Endodermal cell (in vitro differentiated cells): ENCODE measurements at regions not wholly inside any gene's neighbourhood (a gene's known extent, or its start where the extent isn't known, plus 50 kb on each side); places are given as distances from the start of the nearest gene placed in this dataset.
"Not testable (repeated sequence)": the region's sequence is repeated elsewhere in the genome, so short reads cannot be mapped to it uniquely, and the experiment has no call there.

Source experiments
- DNase-seq: peaks from one replicate; pipeline ENCODE4 v3.0.0-alpha.2; 2017
- H3K27ac ChIP-seq: 2 replicates; pipeline ENCODE4 v1.5.1; 2013; ENCODE audit warnings: mild to moderate bottlenecking, low read depth, low read length, moderate library complexity
- H3K27me3 ChIP-seq: 2 replicates; pipeline ENCODE4 v1.6.1; 2013; ENCODE audit warnings: mild to moderate bottlenecking, low read length, moderate library complexity; ENCODE audit not compliant: insufficient read depth, control insufficient read depth, poor library complexity, severe bottlenecking
- H3K36me3 ChIP-seq: 2 replicates; pipeline ENCODE4 v1.7.0; 2013; ENCODE audit warnings: mild to moderate bottlenecking, low read length, moderate library complexity; ENCODE audit not compliant: control insufficient read depth, insufficient read depth
- H3K4me1 ChIP-seq: one replicate; pipeline ENCODE4 v1.7.0; 2013; ENCODE audit warnings: low read length; ENCODE audit not compliant: control insufficient read depth, insufficient read depth
- H3K4me3 ChIP-seq: 2 replicates; pipeline ENCODE4 v1.5.1; 2013; ENCODE audit warnings: mild to moderate bottlenecking, low read length, moderate library complexity
- H3K9ac ChIP-seq: 2 replicates; pipeline ENCODE4 v1.6.1; 2013; ENCODE audit warnings: mild to moderate bottlenecking, low read length, moderate library complexity; ENCODE audit not compliant: poor library complexity, severe bottlenecking; ENCODE audit errors: extremely low read depth
- H3K9me3 ChIP-seq: 2 replicates; pipeline ENCODE4 v1.6.1; 2013; ENCODE audit warnings: mild to moderate bottlenecking, low read length, moderate library complexity; ENCODE audit not compliant: control insufficient read depth
- H3K27ac Mint-ChIP-seq: 2 replicates; pipeline ENCODE4 v1.8.0; 2020; ENCODE audit warnings: mixed read lengths
- H3K27me3 Mint-ChIP-seq: 2 replicates; pipeline ENCODE4 v1.8.0; 2021; ENCODE audit warnings: mild to moderate bottlenecking, mixed read lengths; ENCODE audit not compliant: insufficient read depth
- H3K36me3 Mint-ChIP-seq: 2 replicates; pipeline ENCODE4 v1.8.0; 2020; ENCODE audit warnings: low read depth, mixed read lengths
- H3K4me1 Mint-ChIP-seq: 2 replicates; pipeline ENCODE4 v1.8.0; 2020; ENCODE audit warnings: mixed read lengths
- H3K4me3 Mint-ChIP-seq: 2 replicates; pipeline ENCODE4 v1.8.0; 2020; ENCODE audit warnings: mild to moderate bottlenecking, moderate library complexity, mixed read lengths
- H3K9me3 Mint-ChIP-seq: 2 replicates; pipeline ENCODE4 v1.8.0; 2020; ENCODE audit warnings: mild to moderate bottlenecking, mixed read lengths
- WGBS, 2 experiments: methylation state at CpG; one replicate each; pipeline versions ENCODE4 v1.1.5 to v1.1.7; 2013; ENCODE audit warnings: missing lambda C conversion rate in 2 of 2, mixed read lengths in 1 of 2; ENCODE audit not compliant: insufficient coverage in 1 of 2, insufficient read length in 1 of 2; 5-methylcytosine and 5-hydroxymethylcytosine counted together
- TF ChIP-seq, protein P1 (sequence below): fragments of 200-600 bp; sonication (generic); conservative IDR thresholded peaks from 2 replicates; pipeline ENCODE4 v1.5.0; 2021; ENCODE audit warnings: antibody characterized with exemption, mild to moderate bottlenecking

DNA sequence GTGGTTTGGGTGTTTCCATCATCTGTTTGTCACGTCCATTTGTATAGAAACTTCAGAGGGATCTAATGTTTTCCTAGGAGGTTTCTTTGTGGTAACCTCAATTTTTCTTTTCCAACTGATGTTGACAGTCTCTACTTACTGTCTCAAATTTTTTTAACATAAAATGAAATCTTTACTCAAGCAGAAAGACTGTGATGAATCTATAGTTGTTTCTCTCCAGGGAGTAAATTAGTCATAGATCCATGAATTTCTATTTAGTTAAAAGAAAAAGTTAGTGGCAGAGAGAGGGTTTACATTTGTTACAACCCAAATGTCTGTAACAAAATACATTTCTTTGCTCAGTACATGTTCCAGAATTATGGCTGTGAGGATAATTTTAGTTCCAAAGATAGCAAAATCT lies 161.6 kb downstream of the DISP1 start:
- no peaks in the 10 kb centered on the region for H3K4me1 ChIP-seq
- 67 to 86% methylated on average over 1 of the region's 1 CpG for WGBS, 2 experiments
- DNase-seq = no peak
- no peak overlapping the region for H3K27ac Mint-ChIP-seq
- H3K4me1 Mint-ChIP-seq = peaks cover 6% of the 10 kb centered on the region
- H3K27ac ChIP-seq = no peak overlapping the region
- no peak overlapping the region for H3K4me3 Mint-ChIP-seq
- peaks cover 2% of the 10 kb centered on the region for H3K36me3 Mint-ChIP-seq
- TF ChIP-seq, protein P1, sequence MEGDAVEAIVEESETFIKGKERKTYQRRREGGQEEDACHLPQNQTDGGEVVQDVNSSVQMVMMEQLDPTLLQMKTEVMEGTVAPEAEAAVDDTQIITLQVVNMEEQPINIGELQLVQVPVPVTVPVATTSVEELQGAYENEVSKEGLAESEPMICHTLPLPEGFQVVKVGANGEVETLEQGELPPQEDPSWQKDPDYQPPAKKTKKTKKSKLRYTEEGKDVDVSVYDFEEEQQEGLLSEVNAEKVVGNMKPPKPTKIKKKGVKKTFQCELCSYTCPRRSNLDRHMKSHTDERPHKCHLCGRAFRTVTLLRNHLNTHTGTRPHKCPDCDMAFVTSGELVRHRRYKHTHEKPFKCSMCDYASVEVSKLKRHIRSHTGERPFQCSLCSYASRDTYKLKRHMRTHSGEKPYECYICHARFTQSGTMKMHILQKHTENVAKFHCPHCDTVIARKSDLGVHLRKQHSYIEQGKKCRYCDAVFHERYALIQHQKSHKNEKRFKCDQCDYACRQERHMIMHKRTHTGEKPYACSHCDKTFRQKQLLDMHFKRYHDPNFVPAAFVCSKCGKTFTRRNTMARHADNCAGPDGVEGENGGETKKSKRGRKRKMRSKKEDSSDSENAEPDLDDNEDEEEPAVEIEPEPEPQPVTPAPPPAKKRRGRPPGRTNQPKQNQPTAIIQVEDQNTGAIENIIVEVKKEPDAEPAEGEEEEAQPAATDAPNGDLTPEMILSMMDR = no peak
- H3K27me3 ChIP-seq = no peaks in the 10 kb centered on the region
- no peaks in the 10 kb centered on the region for H3K9me3 ChIP-seq
- no peak overlapping the region for H3K9ac ChIP-seq
- H3K9me3 Mint-ChIP-seq = peaks cover 4% of the 10 kb centered on the region
- H3K4me3 ChIP-seq = no peak overlapping the region
- no peaks in the 10 kb centered on the region for H3K36me3 ChIP-seq
- H3K27me3 Mint-ChIP-seq = no peaks in the 10 kb centered on the region

DNA sequence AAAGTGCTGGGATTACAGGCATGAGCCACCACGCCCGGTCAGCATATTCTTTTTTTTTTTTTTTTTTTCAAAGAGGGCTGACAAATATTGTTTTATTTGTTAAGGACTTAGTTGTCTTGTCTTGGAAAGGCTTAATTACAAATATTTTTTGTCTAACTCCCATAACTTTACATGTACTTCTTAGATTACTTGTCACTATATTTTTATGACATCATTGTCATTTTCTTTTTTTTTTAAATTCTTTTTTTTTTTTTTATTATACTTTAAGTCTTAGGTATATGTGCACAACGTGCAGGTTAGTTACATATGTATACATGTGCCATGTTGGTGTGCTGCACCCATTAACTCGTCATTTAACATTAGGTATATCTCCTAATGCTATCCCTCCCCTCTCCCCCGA lies 162.5 kb downstream of the DISP1 start:
- H3K4me1 ChIP-seq, H3K9me3 ChIP-seq, H3K36me3 Mint-ChIP-seq, H3K4me1 Mint-ChIP-seq, H3K27me3 ChIP-seq, H3K27ac ChIP-seq, DNase-seq, H3K9ac ChIP-seq, H3K27ac Mint-ChIP-seq, H3K27me3 Mint-ChIP-seq, H3K4me3 Mint-ChIP-seq, H3K4me3 ChIP-seq, H3K36me3 ChIP-seq, H3K9me3 Mint-ChIP-seq: not testable (repeated sequence)
- WGBS, 2 experiments = 96% methylated on average over 2 of the region's 5 CpGs; no CpG with 5 or more reads in 1 of the 2 experiments

DNA sequence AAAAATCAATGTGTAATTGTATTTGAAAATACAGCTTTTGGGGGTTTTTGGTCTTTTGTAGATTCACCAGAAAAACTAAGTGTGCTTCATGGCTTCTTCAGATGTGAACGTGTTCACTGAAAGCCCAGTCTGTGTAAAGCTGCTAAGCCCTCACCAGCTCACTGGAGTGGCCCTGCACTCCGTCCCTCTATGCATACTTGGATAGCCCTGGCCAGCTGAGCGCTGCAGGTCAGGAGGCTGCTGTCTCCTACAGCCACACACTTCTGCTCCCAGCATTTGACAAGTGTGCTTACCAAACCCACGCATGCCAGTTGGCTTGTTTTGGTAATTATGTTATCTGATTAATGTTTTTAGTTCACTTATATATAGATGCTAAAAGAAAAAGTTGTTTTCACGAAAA lies 163.5 kb downstream of the TLR5 start:
- Mint-ChIP-seq H3K4me1 (peaks cover 5% of the 10 kb centered on the region), H3K4me3 (no peak overlapping the region), H3K9me3 (peaks cover 4% of the 10 kb centered on the region), H3K36me3 (peaks cover 2% of the 10 kb centered on the region), H3K27me3 (no peaks in the 10 kb centered on the region), H3K27ac (no peak overlapping the region)
- 83 to 84% methylated on average over 3 to 5 of the region's 5 CpGs for WGBS, 2 experiments
- Histone ChIP-seq H3K4me3 (no peak overlapping the region), H3K27me3 (no peaks in the 10 kb centered on the region), H3K9me3 (no peaks in the 10 kb centered on the region), H3K9ac (no peak overlapping the region), H3K36me3 (no peaks in the 10 kb centered on the region), H3K4me1 (no peaks in the 10 kb centered on the region), H3K27ac (no peak overlapping the region)
- no peak for DNase-seq
- TF ChIP-seq, protein P1 = no peak

DNA sequence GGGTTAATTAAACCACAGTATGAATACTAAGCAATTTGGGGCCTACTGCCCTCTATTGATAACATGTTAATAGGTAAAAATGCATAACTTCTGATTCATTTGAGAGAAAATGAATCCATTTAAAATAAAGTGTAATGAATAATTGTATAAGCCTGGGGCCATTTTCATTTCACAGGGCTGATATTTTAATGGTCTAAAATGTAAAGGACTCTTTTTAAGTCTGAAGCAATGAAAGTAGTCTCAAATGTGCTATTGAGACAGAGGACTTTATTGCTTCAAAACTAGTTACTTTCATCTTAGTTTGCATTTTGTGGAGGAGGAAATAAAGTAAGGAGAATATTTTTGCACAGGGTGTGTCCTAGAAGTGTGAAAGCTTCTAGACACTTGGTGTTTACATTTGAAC lies 155.4 kb downstream of the TLR5 start:
- no peaks in the 10 kb centered on the region for H3K36me3 ChIP-seq
- no peak overlapping the region for H3K27ac Mint-ChIP-seq

More for the DNA sequence above, 155.4 kb downstream of the TLR5 start:
- Mint-ChIP-seq H3K36me3 (no peaks in the 10 kb centered on the region), H3K4me3 (no peak overlapping the region), H3K4me1 (peaks cover 1% of the 10 kb centered on the region), H3K9me3 (no peaks in the 10 kb centered on the region), H3K27me3 (no peaks in the 10 kb centered on the region)
- no peak for DNase-seq
- no peak overlapping the region for H3K4me3 ChIP-seq
- no peak overlapping the region for H3K9ac ChIP-seq
- TF ChIP-seq, protein P1 = no peak
- H3K4me1 ChIP-seq = no peaks in the 10 kb centered on the region
- H3K9me3 ChIP-seq = no peaks in the 10 kb centered on the region
- no peaks in the 10 kb centered on the region for H3K27me3 ChIP-seq
- H3K27ac ChIP-seq = no peak overlapping the region
